K562 (cell line): ENCODE measurements at regions not wholly inside any gene's neighbourhood (a gene's known extent, or its start where the extent isn't known, plus 50 kb on each side); places are given as distances from the start of the nearest gene placed in this dataset.

Experiments used
- ATAC-seq: fragments of 200-7000 bp; cut with Tn5 transposase; 3 replicates; pipeline ENCODE4 v1.9.1; 2020; ENCODE audit warnings: moderate library complexity
- BruUV-seq: library from RNA; stranded (reverse); fragments of 400-500 nt; replicated peaks from 2 replicates; lab custom pipeline; 2021; lab: Mats Ljungman, UMichigan
- CTCF ChIA-PET: fragments of 300-600 bp; formaldehyde crosslinking; extraction: SDS; loops from one replicate; lab custom pipeline; 2021; ENCODE audit warnings: low intra/inter-chr PET ratio; lab: Yijun Ruan, JAX
- POLR2A ChIA-PET: fragments of 300-600, 350-650 bp; sonication (Branson Sonifier 250); formaldehyde crosslinking; extraction: SDS; loops from one replicate; lab custom pipeline; 2021; ENCODE audit warnings: antibody characterized with exemption, inconsistent platforms; lab: Yijun Ruan, JAX
- DNase-seq, 4 experiments: peaks; one replicate each; pipeline versions ENCODE4 v3.0.0 to v3.0.0-alpha.2; 2011 to 2018; ENCODE audit warnings: low spot score in 3 of 4, mixed read lengths in 3 of 4; ENCODE audit errors: extremely low read depth in 1 of 4
- FAIRE-seq: peaks from 2 replicates; lab custom pipeline; 2011; peaks lifted over from hg19 to GRCh38; lab: Jason Lieb, UNC
- H2AFZ ChIP-seq: 2 replicates; pipeline ENCODE4 v1.6.0; 2011; ENCODE audit warnings: low read depth, low read length, control low read depth, inconsistent platforms
- H3K27ac ChIP-seq: fragments of 200-600 bp; 3 replicates; pipeline ENCODE4 v1.8.0; 2011; ENCODE audit warnings: low read depth, mild to moderate bottlenecking, control low read depth, inconsistent platforms, low read length, moderate library complexity, mixed read lengths; ENCODE audit errors: extremely low read depth
- H3K27me3 ChIP-seq, 2 experiments: fragments of 300-600 bp in 1 of 2; 2 replicates in 1 of 2; 3 replicates in 1 of 2; pipeline versions ENCODE4 v1.6.0 to v1.8.0; 2011; ENCODE audit warnings: inconsistent platforms in 2 of 2, low read length in 2 of 2, mild to moderate bottlenecking in 1 of 2, mixed read lengths in 1 of 2, moderate library complexity in 1 of 2; ENCODE audit not compliant: control insufficient read depth in 2 of 2, insufficient read depth in 2 of 2
- H3K36me3 ChIP-seq: fragments of 300-600 bp; 3 replicates; pipeline ENCODE4 v1.8.0; 2011; ENCODE audit warnings: mild to moderate bottlenecking, low read length, inconsistent platforms; ENCODE audit not compliant: control insufficient read depth, insufficient read depth
- H3K4me1 ChIP-seq, 2 experiments: fragments of 200-600 bp in 1 of 2; replicated peaks in 1 of 2; 2 replicates in 1 of 2; 3 replicates in 1 of 2; pipeline versions ENCODE4 v1.5.1 to v1.8.0; 2011; ENCODE audit warnings: inconsistent platforms in 2 of 2, low read length in 2 of 2, mild to moderate bottlenecking in 1 of 2, mixed read lengths in 1 of 2, moderate library complexity in 1 of 2; ENCODE audit not compliant: control insufficient read depth in 2 of 2, insufficient read depth in 2 of 2
- H3K4me2 ChIP-seq: 2 replicates; pipeline ENCODE4 v1.6.1; 2011; ENCODE audit warnings: low read length, control low read depth, inconsistent platforms, mixed read lengths; ENCODE audit not compliant: insufficient read depth
- H3K4me3 ChIP-seq: fragments of 200-600 bp; sonication (generic), shearing (Covaris generic); 2 replicates; pipeline ENCODE4 v1.5.1; 2016; ENCODE audit warnings: control low read depth, inconsistent platforms
- H3K79me2 ChIP-seq: fragments of 200-600 bp; 3 replicates; pipeline ENCODE4 v1.8.0; 2011; ENCODE audit warnings: low read length, inconsistent platforms; ENCODE audit not compliant: control insufficient read depth, insufficient read depth
- H3K9ac ChIP-seq, 2 experiments: 2 replicates each; pipeline versions ENCODE4 v1.6.0 to v1.6.1; 2011; ENCODE audit warnings: low read depth in 2 of 2, low read length in 2 of 2, control low read depth in 1 of 2, inconsistent platforms in 1 of 2, mild to moderate bottlenecking in 1 of 2, mixed read lengths in 1 of 2; ENCODE audit not compliant: insufficient read depth in 1 of 2
- H3K9me1 ChIP-seq: one replicate; pipeline ENCODE4 v1.6.0; 2011; ENCODE audit warnings: inconsistent platforms, mild to moderate bottlenecking, low read length, moderate library complexity; ENCODE audit not compliant: control insufficient read depth, insufficient read depth
- H3K9me3 ChIP-seq: replicated peaks from 2 replicates; pipeline ENCODE4 v1.5.1; 2011; ENCODE audit warnings: low read depth, low read length, inconsistent platforms; ENCODE audit not compliant: control insufficient read depth, insufficient read depth
- H4K20me1 ChIP-seq: replicated peaks from 2 replicates; pipeline ENCODE4 v1.6.1; 2011; ENCODE audit warnings: low read length, inconsistent platforms, mixed read lengths; ENCODE audit not compliant: control insufficient read depth, insufficient read depth
- CBX8 ChIP-seq: fragments of 200-600 bp; sonication (generic); IDR thresholded peaks from 2 replicates; pipeline ENCODE4 v1.6.1; 2012; ENCODE audit warnings: borderline replicate concordance, mixed run types, low read depth, mild to moderate bottlenecking, moderate library complexity, mixed read lengths, low read length, control low read depth, inconsistent platforms; ENCODE audit not compliant: poor library complexity, severe bottlenecking; ENCODE audit errors: extremely low read depth
- DNMT1 ChIP-seq: fragments of 450-650 bp; IDR thresholded peaks from 2 replicates; pipeline ENCODE4 v1.6.1; 2016; ENCODE audit warnings: antibody characterized with exemption, mild to moderate bottlenecking
- NONO ChIP-seq, 2 experiments: fragments of 200-400 bp in 1 of 2; fragments of 450-650 bp in 1 of 2; formaldehyde crosslinking in 1 of 2; IDR thresholded peaks; 2 replicates each; pipeline ENCODE4 v1.6.1; 2017; ENCODE audit warnings: low read depth in 2 of 2, mild to moderate bottlenecking in 2 of 2, moderate library complexity in 2 of 2, low read length in 1 of 2
- SP2 ChIP-seq: IDR thresholded peaks from 2 replicates; pipeline ENCODE4 v1.6.1; 2011; ENCODE audit warnings: mild to moderate bottlenecking, low read depth, low read length, moderate library complexity; ENCODE audit not compliant: poor library complexity, severe bottlenecking; ENCODE audit errors: extremely low read depth
- STAG1 ChIP-seq: sonication (generic); formaldehyde crosslinking; IDR thresholded peaks from 2 replicates; pipeline ENCODE4 v1.5.0; 2020; ENCODE audit warnings: missing genetic modification reagents, borderline replicate concordance
- TCF7 ChIP-seq: sonication (generic); IDR thresholded peaks from 2 replicates; pipeline ENCODE4 v1.6.1; 2016; ENCODE audit warnings: antibody characterized with exemption, borderline replicate concordance
- ZBTB1 ChIP-seq: sonication (generic); formaldehyde crosslinking; IDR thresholded peaks from 2 replicates; pipeline ENCODE4 v1.8.1; 2023; ENCODE audit warnings: missing genetic modification reagents, low read depth, mild to moderate bottlenecking, borderline replicate concordance
- WGBS: fragments of 100-300 bp; shearing (Covaris generic); methylation state at CpG from one replicate; pipeline ENCODE4 v1.1.6; 2016; ENCODE audit warnings: low coverage, mixed read lengths; ENCODE audit not compliant: insufficient coverage; ENCODE audit errors: missing lambda C conversion rate; 5-methylcytosine and 5-hydroxymethylcytosine counted together
- in situ Hi-C: fragments of 300-500 bp; cut with MboI; formaldehyde crosslinking; loops from 4 replicates; pipeline ENCODE4 v1.15.0; 2018; ENCODE audit warnings: inconsistent platforms, mixed read lengths
- intact Hi-C: fragments of 100-400 bp; cut with micrococcal nuclease; formaldehyde crosslinking; loops from 2 replicates; pipeline ENCODE4 v1.14.2; 2022
- TF ChIP-seq, protein P1 (sequence below): fragments of 450-650 bp; IDR thresholded peaks from 2 replicates; pipeline ENCODE4 v1.6.1; 2018; ENCODE audit not compliant: partially characterized antibody

DNA sequence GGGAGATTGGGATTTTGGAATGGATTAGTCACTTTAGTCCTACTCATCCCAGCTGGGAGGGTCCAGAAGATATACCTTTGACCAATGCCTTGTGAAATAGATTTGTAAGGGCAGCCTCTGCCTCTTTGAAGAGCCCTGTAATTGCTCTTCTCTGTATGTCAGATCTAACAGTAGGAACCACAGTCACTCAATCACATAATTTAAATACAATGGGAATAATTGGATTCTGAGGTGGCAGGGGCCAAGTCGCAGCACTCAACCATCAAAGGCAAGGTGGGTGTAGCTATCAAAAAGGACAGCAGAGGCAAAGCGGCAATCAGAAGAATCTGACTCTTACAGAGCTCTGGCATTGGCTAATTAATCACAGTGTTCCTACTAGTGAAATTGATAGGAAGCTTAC is 650.9 kb upstream of the ANKRD30A start:
- no peaks in the 10 kb centered on the region for H3K27me3 ChIP-seq
- in situ Hi-C loops (no loop called here), intact Hi-C loops (no loop called here)
- no peak overlapping the region for H3K4me2 ChIP-seq
- no peak for DNase-seq
- H3K36me3 ChIP-seq, result no peaks in the 10 kb centered on the region
- CTCF ChIA-PET, result no interaction called here
- no peak overlapping the region for H2AFZ ChIP-seq
- H3K27ac ChIP-seq, result no peak overlapping the region
- FAIRE-seq, result no peak
- H3K9me1 ChIP-seq, result no peaks in the 10 kb centered on the region
- POLR2A ChIA-PET, result no interaction called here
- H3K9me3 ChIP-seq, result no peaks in the 10 kb centered on the region
- no peaks in the 10 kb centered on the region for H3K4me1 ChIP-seq
- H3K79me2 ChIP-seq, result no peaks in the 10 kb centered on the region
- no peaks in the 10 kb centered on the region for H4K20me1 ChIP-seq
- no peak overlapping the region for H3K9ac ChIP-seq
- no peak for ATAC-seq
- BruUV-seq, result no TSS peak
- H3K4me3 ChIP-seq, result no peak overlapping the region
- TF ChIP-seq NONO (IDR thresholded peaks at IDR 0.05; ENCODE audit: low read depth in 2 of 2, low read length in 1 of 2), result no peak
- no peak for TF ChIP-seq CBX8
- TF ChIP-seq TCF7, result no peak
- no peak for TF ChIP-seq DNMT1
- TF ChIP-seq SP2, result no peak
- TF ChIP-seq, protein P1, sequence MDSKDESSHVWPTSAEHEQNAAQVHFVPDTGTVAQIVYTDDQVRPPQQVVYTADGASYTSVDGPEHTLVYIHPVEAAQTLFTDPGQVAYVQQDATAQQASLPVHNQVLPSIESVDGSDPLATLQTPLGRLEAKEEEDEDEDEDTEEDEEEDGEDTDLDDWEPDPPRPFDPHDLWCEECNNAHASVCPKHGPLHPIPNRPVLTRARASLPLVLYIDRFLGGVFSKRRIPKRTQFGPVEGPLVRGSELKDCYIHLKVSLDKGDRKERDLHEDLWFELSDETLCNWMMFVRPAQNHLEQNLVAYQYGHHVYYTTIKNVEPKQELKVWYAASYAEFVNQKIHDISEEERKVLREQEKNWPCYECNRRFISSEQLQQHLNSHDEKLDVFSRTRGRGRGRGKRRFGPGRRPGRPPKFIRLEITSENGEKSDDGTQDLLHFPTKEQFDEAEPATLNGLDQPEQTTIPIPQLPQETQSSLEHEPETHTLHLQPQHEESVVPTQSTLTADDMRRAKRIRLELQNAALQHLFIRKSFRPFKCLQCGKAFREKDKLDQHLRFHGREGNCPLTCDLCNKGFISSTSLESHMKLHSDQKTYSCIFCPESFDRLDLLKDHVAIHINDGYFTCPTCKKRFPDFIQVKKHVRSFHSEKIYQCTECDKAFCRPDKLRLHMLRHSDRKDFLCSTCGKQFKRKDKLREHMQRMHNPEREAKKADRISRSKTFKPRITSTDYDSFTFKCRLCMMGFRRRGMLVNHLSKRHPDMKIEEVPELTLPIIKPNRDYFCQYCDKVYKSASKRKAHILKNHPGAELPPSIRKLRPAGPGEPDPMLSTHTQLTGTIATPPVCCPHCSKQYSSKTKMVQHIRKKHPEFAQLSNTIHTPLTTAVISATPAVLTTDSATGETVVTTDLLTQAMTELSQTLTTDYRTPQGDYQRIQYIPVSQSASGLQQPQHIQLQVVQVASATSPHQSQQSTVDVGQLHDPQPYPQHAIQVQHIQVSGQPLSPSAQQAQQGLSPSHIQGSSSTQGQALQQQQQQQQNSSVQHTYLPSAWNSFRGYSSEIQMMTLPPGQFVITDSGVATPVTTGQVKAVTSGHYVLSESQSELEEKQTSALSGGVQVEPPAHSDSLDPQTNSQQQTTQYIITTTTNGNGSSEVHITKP, result no peak
- TF ChIP-seq ZBTB1, result no peak
- no peak for TF ChIP-seq STAG1 (CRISPR knock-in tag)
- 0% methylated on average over 2 of the region's 2 CpGs for WGBS
